ENCODE measurements at regions not wholly inside any gene's neighbourhood (a gene's known extent, or its start where the extent isn't known, plus 50 kb on each side); places are given as distances from the start of the nearest gene placed in this dataset.

GRCh38 chr4:79088946-79089691 is 149.9 kb upstream of the PAQR3 start:
- peak in 1 of 4 donors; percentile 10 for DNase-seq (ENCODE audit: low read depth in 4 of 4, low spot score in 3 of 4)

- no peak for DNase-seq (ENCODE audit: low read depth in 4 of 4, low spot score in 3 of 4)
These were observed 147.8 kb upstream of the PAQR3 start for GRCh38 chr4:79087071-79087470.

- no peak for DNase-seq (ENCODE audit: low read depth in 4 of 4, low spot score in 3 of 4)
These were observed 144.3 kb upstream of the PAQR3 start for GRCh38 chr4:79083406-79084010.

- DNase-seq (ENCODE audit: low read depth in 4 of 4, low spot score in 3 of 4) = no peak
These were observed 143.8 kb upstream of the PAQR3 start for GRCh38 chr4:79082997-79083396.

GRCh38 chr4:79081973-79082372 is 142.7 kb upstream of the PAQR3 start:
- no peak for DNase-seq (ENCODE audit: low read depth in 4 of 4, low spot score in 3 of 4)

GRCh38 chr4:79078339-79078738 is 139.1 kb upstream of the PAQR3 start:
- no peak for DNase-seq (ENCODE audit: low read depth in 4 of 4, low spot score in 3 of 4)

GRCh38 chr4:79074040-79074439 is 134.8 kb upstream of the PAQR3 start:
- no peak for DNase-seq (ENCODE audit: low read depth in 4 of 4, low spot score in 3 of 4)

GRCh38 chr4:79073471-79073870 is 134.2 kb upstream of the PAQR3 start:
- no peak for DNase-seq (ENCODE audit: low read depth in 4 of 4, low spot score in 3 of 4)

GRCh38 chr4:79065262-79065661 is 126.0 kb upstream of the PAQR3 start:
- no peak for DNase-seq (ENCODE audit: low read depth in 4 of 4, low spot score in 3 of 4)

GRCh38 chr4:79064806-79065205 is 125.6 kb upstream of the PAQR3 start:
- DNase-seq (ENCODE audit: low read depth in 4 of 4, low spot score in 3 of 4) = no peak

- no peak for DNase-seq (ENCODE audit: low read depth in 4 of 4, low spot score in 3 of 4)
These were observed 120.6 kb upstream of the PAQR3 start for GRCh38 chr4:79059631-79060399.

- DNase-seq (ENCODE audit: low read depth in 4 of 4, low spot score in 3 of 4) = no peak
These were observed 118.5 kb upstream of the PAQR3 start for GRCh38 chr4:79057772-79058171.

- no peak for DNase-seq (ENCODE audit: low read depth in 4 of 4, low spot score in 3 of 4)
These were observed 114.5 kb upstream of the PAQR3 start for GRCh38 chr4:79053754-79054153.

GRCh38 chr4:79050541-79050880 is 111.3 kb upstream of the PAQR3 start:
- DNase-seq (ENCODE audit: low read depth in 4 of 4, low spot score in 3 of 4) = no peak

- no peak for DNase-seq (ENCODE audit: low read depth in 4 of 4, low spot score in 3 of 4)
These were observed 110.8 kb upstream of the PAQR3 start for GRCh38 chr4:79049840-79050540.

- no peak for DNase-seq (ENCODE audit: low read depth in 4 of 4, low spot score in 3 of 4)
These were observed 109.6 kb upstream of the PAQR3 start for GRCh38 chr4:79048878-79049277.

GRCh38 chr4:79047316-79047715 is 108.1 kb upstream of the PAQR3 start:
- no peak for DNase-seq (ENCODE audit: low read depth in 4 of 4, low spot score in 3 of 4)

- no peak for DNase-seq (ENCODE audit: low read depth in 4 of 4, low spot score in 3 of 4)
These were observed 106.9 kb upstream of the PAQR3 start for GRCh38 chr4:79046016-79046592.

- DNase-seq (ENCODE audit: low read depth in 4 of 4, low spot score in 3 of 4) = no peak
These were observed 105.0 kb upstream of the PAQR3 start for GRCh38 chr4:79044141-79044659.

GRCh38 chr4:79043138-79043537 is 103.9 kb upstream of the PAQR3 start:
- no peak for DNase-seq (ENCODE audit: low read depth in 4 of 4, low spot score in 3 of 4)

Data from right renal pelvis (tissue), 4 donors.